NCI-H460 (cell line): ENCODE measurements at regions not wholly inside any gene's neighbourhood (a gene's known extent, or its start where the extent isn't known, plus 50 kb on each side); places are given as distances from the start of the nearest gene placed in this dataset.
"Not testable (repeated sequence)": the region's sequence is repeated elsewhere in the genome, so short reads cannot be mapped to it uniquely, and the experiment has no call there.

Experiments
- DNase-seq: peaks from one replicate; pipeline ENCODE4 v3.0.0-alpha.2; 2016; ENCODE audit warnings: low read depth; ENCODE audit errors: extremely low read depth

DNA sequence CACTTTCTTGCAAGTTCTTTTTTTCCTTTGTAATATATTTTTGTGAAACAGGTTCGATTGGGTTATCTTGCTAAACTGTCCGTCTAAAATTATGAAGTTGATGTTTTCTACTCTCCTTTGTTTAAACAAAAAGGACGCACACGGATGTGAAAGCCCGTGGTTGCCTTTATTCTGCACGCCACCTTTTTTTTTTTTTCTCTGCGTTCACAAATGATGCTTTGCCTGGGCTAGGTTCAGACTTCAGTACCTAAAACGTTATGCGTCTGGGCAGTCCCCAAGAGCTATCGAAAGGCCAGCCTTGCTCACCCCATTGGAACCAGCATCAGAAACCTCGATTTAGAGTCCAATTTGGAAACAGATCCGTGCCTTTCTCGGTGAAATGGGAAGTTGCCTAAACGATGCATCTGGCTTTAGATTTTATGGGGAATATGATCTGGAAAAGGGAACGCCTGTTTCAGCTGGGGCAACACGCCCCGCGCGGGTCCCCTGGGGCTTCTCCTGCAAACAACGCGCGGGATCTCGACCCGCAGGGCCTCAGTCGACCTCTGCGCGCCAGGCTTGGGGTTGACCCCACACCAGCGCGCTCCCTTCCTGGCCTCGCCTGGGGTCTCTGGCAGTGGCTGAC lies 113.9 kb downstream of the KCNRG start:
- DNase-seq, result no peak

DNA sequence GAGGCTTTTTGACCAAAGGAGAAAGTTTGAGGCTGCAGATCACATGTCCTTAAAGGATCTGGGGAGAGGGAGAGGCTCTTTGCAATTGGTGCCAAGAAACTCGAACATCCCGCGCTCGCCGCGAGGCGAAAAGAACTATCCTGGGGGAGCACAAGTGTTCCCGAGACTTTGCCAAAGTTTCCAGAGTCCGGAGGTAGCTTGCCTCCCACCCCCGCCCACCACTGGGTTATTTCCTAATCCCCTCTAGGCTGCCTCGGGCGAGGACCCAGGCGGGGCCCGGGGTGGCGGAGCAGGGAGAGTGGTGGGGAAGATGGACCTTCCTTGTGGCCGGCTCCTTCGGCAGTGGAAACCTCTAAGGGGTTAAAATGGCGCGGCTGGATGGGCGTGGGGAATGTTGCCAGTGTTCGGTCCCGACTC lies 114.5 kb downstream of the KCNRG start:
- DNase-seq, result no peak

DNA sequence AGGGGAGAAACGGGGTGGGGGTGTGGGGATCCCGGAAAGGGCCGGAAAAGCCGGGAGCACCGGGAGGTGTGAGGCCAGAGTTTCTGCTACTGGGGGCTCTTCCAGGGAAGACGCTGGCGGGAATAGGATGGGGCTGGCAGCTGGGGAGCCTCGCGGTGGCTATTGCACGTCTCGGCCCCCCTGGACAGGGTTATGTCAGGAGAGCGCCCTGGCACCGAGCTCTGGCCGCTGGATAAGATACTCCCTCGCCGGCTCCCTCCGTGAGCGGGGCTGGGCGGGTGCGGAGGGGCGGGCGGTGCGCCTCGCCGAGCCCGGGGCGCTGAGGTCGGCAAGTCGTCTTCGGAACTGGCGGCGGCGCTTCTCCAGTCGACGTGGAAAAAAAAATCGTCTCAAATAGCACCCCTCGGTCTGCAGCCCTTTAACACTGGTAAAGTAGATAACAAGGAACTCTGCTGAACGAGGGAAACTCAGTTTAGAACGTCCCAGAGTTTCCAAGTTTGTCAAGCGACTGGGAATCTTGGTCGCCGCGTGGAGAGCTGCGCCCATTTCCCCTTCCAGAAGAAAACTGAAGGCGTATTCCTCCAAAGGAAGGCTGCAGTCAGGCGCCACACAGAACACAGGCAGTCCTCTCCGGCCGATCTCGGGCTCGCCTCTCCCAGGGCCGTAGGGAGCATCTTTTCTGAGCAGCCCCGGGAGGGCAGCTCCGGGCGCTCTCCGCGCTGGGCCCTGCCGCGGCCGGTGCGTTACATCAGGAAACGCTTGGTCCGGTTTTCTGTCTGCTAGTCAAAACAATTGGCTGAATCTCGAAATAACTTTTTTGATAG lies 115.1 kb downstream of the KCNRG start:
- no peak for DNase-seq

DNA sequence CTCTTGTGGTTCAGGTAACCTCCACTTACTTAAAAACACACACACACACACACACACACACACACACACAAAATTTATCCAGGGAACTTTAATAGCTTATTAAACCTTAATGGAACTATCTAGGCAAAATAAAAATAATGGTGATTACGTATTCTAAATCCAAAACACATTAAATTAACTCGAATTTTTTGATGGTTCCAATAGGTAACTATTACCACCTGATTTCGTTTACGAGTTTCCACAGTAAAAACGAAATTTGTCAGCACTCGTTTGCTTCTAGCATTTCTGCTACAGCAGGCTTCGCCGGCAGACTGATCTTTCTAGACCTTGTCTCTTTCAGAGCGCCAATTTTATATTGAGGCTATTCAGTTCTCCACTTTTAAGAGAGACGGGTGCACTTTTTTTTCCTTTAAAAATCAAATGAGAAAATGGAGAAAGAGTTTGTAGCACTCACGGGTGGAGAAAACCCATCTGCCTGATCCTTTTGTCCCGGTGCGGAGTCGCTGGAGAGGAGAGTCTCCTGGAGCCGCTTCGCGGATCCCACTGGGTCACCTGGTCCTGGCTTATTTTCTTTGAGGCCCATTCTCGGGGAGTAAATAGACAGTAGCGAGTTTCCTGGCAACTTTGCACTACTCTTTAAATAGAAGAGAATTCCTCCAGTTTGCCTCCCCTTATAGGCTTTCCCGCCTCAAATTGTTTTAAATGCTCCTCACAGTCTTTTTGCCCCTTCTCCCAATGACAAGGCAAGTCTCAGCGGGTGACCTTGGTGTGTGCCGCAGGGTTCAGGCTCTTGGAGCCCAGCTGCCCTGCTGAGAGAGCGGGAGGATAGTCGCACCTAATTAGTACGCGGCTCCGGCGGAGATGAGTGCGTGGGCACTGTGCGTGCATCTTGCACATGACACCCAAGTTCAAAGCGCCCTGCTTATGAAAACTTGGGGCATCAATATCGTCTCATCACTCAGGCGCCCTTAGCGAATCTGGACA lies 117.0 kb downstream of the KCNRG start:
- no peak for DNase-seq

DNA sequence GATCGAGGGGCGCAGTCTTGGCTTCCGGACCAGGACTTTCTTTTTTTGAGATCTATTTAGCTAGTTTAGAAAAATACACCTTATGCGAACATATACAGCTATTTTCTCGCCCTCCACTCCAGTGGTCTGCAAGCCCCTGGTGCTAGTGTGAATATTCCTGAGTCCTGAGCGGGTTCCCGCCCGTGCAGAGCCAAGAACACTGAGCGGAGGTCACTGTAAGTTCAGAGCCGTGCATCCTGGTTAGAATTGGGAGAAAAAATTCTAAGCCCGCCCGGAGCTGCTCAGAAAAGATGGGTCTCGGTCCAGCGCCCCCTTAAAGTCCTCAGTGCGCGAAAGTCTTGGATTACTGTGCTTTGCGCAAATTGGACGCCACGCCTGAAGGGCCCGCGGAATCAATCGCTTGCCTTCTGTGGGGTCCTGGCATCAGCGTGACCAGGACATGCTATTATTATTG lies 117.7 kb downstream of the KCNRG start:
- no peak for DNase-seq

DNA sequence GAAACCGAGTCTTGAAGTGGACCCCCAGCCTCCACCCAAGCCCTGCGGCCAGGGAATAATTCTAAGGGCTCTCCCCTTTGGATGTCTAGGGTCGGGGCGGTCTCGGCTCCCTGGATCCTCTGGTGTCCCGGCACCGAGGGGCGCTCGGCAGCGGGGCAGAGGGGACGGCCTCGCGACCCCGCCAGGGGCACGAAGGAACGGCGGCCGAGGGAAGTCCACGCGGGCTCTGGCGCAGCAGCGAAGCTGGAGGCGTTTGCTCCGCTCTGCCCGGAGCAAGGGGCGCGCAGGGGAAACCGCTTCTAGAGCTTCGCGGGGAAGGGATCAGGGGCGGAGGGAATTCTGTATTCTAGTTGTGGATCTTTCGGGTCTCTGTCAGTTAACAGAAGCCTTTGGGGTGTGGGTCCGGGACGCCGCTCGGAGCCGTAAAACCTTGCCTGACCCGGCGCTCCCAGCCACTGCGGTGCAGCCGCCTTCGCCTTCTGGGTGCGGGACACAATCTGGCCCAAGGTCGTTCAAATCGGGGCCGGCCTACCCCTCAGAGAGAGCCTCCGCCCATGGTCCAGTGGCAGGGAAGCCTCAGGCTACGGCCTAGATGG lies 118.2 kb downstream of the KCNRG start:
- DNase-seq, result no peak

DNA sequence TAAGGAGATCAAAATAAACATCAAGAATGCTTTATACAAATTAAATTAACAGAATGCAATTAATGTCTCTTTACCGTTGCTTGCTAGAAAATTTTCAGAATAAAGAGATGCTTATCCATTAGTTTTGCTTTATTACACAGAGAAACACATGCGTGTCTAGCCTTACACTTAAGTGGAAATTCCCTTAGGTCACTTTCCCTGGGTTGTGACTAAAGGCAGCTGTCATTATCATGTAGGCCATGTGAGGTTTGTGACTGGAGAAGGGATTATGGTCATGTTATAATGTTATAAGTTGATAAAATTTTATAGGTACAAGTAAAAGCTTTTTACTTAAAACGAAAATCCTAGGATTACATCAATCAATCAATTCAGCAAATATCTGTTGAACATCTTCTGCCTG lies 121.0 kb downstream of the KCNRG start:
- no peak for DNase-seq

DNA sequence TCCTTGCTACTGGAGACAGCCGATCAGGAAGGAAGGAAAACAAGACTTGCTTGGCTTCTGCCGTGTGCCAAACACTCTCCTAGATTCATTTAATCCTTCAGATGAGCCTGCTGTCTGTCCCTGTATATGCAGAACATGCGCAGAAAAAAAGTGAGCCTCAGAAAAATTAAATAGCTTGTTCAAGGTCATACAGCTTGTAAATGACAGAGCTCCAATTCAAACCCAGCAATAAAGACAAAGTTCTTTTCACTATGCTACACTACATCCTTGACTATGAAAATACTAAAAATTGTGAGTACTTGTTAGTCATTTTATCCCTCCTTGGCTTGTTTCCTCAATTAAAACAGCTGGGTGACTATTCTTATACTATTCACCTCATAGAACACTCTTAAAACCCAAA lies 121.4 kb downstream of the KCNRG start:
- DNase-seq, result no peak

DNA sequence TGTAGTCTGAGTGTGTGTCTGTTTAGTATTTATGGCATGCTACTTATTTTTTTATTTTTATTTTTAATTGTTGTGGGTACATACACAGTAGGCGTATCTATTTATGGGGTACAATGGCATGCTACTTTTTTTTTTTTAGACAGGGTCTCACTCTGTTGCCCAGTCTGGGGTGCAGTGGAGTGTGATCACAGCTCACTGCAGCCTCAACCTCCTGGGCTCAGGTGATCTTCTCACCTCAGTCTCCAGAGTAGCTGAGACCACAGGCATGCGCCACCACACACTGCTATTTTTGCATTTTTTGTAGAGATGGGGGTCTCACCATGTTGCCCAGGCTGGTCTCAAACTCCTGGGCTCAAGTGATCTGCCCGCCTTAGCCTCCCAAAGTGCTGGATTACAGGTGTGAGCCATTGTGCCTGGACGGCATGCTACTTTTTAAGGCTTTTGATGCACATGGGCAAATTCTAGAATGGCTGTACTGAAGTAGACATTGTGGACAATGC lies 124.2 kb downstream of the KCNRG start:
- not testable (repeated sequence) for DNase-seq

DNA sequence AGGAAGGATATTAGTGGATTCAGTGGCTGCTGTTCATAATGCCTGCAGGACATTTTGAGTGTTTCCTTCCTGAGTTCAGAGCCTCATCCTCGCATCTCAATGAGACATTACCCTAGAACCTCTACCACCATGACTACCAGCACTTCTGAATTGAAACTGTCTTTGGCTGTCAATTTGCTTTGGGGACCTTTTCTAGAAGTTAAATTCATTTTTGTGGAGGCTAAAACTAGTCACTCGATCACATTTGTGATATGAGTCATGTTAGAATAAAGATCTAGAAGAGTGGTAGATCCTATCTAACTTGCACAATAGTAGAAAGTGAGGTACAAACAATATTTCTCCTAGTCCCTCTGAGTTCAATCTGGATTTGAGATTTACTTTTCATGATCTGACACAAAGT lies 124.9 kb downstream of the KCNRG start:
- no peak for DNase-seq

DNA sequence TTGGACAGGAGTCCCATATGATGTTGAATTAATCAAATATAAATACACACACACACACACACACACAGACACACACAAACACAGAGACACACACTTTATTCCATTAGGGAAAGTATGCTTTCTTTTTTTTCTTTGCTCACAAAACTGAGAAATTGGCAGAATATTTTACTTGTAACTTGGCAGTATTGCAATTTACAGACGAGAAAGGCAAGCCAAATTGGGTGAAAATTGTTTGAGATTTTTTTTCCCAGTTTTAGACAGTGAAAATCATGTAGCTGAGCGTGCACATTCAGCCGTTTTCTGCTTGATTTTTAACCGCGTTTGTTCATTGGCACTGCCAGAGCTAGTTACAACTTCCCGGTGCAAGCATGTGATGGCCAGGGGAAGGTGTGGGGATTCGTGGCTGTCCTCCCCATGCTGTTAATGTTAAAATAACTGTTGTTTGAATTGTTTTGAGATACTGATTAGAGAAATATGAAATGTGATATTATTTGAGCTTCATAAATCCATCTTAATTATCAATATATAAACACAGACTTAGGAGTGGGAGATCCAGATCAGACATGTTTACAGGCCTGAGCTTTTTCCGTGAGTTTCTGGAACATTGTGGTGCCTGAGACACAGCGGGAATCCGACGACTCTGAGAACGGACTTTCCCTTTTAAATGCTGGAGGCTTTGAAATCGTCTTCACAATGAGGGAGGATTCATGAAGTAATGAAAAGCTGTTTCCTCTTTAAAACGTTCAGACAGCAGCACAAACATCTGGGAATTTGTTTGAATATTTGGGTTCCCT lies 125.5 kb downstream of the KCNRG start:
- DNase-seq, result no peak

DNA sequence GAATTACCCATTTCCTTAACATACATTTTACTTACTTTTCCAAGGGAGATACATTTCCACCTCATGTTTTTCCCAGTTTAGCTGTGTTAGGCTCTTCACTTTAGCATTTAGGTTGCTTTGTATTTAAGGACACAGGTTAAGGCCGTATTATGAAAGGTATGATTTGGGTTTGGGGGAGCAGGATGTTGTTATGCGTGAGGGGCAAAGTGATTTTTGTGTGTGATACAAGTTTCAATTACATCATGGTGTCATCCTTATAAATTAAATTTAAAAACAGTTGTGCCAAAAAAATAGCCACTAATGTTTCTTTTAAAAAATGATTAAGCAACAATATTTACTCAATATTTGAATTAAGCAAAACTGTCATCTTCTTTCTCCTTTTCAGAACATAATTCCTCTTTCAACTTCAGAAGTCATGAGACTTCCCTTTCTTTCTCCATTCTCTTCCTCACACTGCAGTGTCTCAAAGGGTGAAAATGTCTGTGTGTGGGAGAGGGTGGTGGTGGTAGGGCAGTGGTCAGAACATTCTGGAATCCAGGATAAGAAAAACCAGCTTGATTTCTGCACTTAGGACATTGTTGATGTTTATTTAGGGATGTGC lies 126.2 kb downstream of the KCNRG start:
- no peak for DNase-seq

DNA sequence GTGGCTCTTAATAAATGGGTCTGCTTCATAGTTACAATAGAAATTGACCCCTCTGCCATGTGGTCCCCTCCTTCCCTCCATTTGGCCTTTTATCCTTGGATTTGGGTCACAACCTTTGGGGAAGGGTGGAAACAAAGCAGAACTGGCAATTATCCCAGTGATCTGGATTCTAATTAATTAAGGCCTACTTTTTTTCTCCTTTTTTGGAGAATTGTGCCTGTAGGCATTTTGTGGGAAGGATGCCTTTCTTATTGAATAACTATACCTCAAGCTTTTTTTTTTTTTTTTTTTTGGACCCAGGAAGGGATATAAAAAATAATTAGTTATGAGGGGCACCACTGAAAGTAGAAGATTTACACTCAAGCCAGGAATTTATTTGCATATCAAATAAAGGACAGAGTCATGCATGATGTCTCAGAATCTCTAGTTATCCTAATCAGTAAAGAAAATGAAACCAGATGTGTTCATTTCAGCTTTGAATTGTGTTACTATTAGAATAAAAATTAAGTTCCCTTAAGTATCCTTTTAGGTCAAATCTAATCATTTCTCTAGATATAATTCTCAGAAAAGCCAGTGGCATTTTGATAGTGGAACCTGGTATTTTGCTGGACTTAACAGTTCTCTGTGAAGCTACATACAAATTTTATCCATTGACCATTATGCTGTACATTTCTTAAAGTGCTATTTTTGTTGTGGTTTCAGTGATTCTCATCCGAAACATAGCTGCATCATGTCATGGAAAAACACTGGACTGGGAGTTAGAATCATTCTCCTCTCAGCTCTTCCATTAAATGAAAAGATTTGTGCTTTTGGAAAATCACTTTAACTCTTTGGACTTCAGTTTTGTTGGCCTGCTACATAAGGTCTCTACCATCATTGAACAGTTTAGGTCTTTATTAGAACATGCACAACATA lies 129.3 kb downstream of the KCNRG start:
- DNase-seq, result no peak

DNA sequence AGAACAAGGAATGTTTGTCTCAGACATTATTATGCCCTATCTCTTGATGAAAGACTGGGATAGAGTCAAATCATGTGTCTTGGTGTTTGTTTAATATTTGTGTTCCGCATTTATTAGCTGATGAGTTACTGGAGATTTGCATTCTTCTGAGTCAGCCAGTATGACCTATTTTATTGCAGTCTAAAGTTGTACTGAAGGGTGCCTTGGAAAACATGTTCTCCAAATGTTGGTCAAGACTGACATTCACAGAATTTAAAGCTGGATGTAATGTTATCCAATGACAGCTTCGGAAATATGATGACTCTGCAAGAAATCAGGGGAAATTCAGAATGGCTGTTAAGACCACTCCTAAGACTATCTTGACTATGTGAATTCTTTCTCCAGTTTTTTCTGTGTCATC lies 134.0 kb downstream of the KCNRG start:
- no peak for DNase-seq

DNA sequence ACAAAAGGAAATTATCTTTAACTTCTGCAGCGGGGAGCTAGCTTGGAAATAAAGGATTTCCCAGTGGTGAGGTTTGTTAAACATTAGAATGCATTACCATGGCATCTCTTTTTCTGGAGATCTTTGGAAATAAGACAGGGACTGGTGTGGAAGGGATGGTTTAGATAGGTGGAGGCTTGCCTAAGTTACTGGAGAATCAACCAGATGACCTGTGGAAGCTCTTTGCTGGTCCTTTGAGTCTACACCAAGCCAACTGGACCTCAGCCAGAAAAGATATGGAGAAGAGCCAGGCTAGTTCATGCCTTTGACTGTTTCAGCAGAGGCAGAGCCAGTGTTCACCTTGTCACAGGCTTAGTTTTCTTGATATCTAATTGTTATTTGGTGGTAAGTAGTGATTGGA lies 134.7 kb downstream of the KCNRG start:
- DNase-seq, result no peak

DNA sequence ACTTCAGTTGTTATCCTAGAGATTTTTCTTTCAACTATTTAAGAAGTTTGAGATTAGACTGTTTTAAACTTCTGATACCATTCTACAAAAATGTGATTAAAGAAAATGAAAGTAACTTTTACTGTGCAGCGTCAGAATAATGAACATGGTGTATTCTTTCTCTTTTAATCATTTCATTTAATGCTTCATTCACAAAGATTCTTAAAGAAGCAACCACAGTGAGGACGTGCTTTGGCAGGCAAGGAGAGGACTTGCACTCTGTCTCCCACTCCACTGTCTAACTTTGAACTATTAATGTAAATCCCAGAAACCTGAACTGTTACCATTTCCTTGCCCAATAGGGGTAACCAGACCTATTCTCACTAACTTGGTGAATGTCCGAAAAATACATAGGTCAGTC lies 137.0 kb downstream of the KCNRG start:
- DNase-seq, result no peak

DNA sequence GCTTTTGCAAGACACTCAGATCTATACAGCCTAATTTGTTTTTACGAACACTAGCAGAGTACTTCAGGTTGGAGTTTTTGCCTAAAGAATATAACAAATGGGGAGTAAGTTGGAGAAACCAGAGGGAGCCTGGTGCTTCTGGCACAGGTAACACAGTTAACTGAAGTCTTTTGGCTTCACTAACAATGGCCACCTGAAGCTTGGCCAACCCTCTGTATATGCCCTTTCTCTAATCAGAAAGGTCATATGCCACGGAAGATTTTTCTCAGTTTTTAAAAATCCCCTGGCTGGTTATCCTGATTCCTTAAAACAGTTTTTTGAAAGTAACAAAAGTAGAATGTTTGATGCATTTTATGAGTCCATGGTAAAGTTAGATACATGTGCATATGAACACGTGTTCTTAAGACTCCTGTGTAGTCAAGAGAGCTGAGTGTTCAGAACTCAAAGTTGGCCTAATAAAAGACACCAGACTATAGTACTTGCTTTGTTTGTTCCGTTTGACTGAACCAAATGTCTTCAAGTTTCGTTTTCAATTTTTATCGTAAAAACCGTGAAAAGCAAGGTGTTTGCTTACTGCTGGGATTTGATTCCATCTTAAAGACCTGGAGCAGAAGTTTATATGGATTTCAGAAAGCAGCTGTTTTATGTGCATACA lies 137.5 kb downstream of the KCNRG start:
- DNase-seq, result no peak

DNA sequence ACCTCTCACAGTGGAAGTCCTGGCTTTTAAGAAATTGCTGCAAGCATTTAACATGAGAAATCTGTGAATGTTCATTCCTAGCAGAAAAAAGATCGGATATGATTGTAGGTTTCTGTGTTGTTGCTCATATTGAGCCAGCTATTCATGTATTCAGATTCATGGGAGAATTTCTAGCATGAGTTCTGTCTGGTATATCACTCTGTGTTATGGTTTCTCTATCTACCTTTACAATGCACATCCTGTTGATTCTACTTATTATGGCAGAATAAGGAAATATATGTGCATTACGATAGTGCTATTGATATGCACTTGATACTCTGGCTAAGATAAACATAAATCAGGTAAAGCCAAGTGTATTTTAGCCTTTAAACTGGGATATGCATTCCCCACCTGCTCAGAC lies 138.2 kb downstream of the KCNRG start:
- DNase-seq, result no peak
